SK-N-SH (cell line): ENCODE measurements at regions not wholly inside any gene's neighbourhood (a gene's known extent, or its start where the extent isn't known, plus 50 kb on each side); places are given as distances from the start of the nearest gene placed in this dataset.

Source experiments
- CTCF ChIA-PET: fragments of 300-600, 350-600 bp; formaldehyde crosslinking; extraction: SDS; loops from one replicate; lab custom pipeline; 2021; lab: Yijun Ruan, JAX
- POLR2A ChIA-PET: fragments of 350-600 bp; sonication (Branson Sonifier 250); formaldehyde crosslinking; extraction: SDS; loops from one replicate; lab custom pipeline; 2020; ENCODE audit warnings: antibody characterized with exemption, inconsistent platforms; lab: Yijun Ruan, JAX
- DNase-seq: peaks from one replicate; pipeline ENCODE4 v3.0.0; 2012
- H2AFZ ChIP-seq: fragments of 200-600 bp; sonication (generic); 2 replicates; pipeline ENCODE4 v1.8.1; 2016; ENCODE audit warnings: antibody characterized with exemption, mild to moderate bottlenecking, low read depth
- H3F3A ChIP-seq: fragments of 200-600 bp; sonication (generic); replicated peaks from 2 replicates; pipeline ENCODE3; 2016; ENCODE audit warnings: antibody characterized with exemption, mild to moderate bottlenecking; ENCODE audit not compliant: insufficient read depth
- H3K27ac ChIP-seq, 2 experiments: fragments of 200-500 bp in 1 of 2; fragments of 200-600 bp in 1 of 2; sonication (Bioruptor generic) in 1 of 2; sonication (generic), shearing (Covaris generic) in 1 of 2; 2 replicates each; pipeline versions ENCODE4 v1.5.1 to v1.6.1; 2014 to 2016; ENCODE audit warnings: low read depth in 2 of 2, inconsistent platforms in 1 of 2, low read length in 1 of 2, mild to moderate bottlenecking in 1 of 2, mixed read lengths in 1 of 2
- H3K27me3 ChIP-seq: fragments of 200-600 bp; sonication (generic), shearing (Covaris generic); 2 replicates; pipeline ENCODE4 v1.6.1; 2016; ENCODE audit warnings: mixed run types; ENCODE audit not compliant: insufficient read depth
- H3K36me3 ChIP-seq, 2 experiments: fragments of 200-500 bp in 1 of 2; fragments of 200-600 bp in 1 of 2; sonication (Bioruptor generic) in 1 of 2; sonication (generic) in 1 of 2; replicated peaks in 1 of 2; 2 replicates each; pipeline versions ENCODE3 to v1.5.1; 2014 to 2016; ENCODE audit warnings: low read length in 1 of 2, mild to moderate bottlenecking in 1 of 2; ENCODE audit not compliant: insufficient read depth in 2 of 2, control insufficient read depth in 1 of 2
- H3K4me1 ChIP-seq, 2 experiments: fragments of 200-500 bp in 1 of 2; fragments of 200-600 bp in 1 of 2; sonication (Bioruptor generic) in 1 of 2; sonication (generic), shearing (Covaris generic) in 1 of 2; 2 replicates each; pipeline versions ENCODE4 v1.5.1 to v1.6.1; 2014 to 2016; ENCODE audit warnings: low read depth in 1 of 2, low read length in 1 of 2, mixed run types in 1 of 2; ENCODE audit not compliant: insufficient read depth in 2 of 2, control insufficient read depth in 1 of 2
- H3K4me2 ChIP-seq: fragments of 200-600 bp; sonication (generic), shearing (Covaris generic); 2 replicates; pipeline ENCODE4 v1.6.1; 2017; ENCODE audit warnings: mixed run types
- H3K4me3 ChIP-seq, 2 experiments: fragments of 200-500 bp in 1 of 2; fragments of 200-600 bp in 1 of 2; sonication (Bioruptor generic) in 1 of 2; sonication (generic), shearing (Covaris generic) in 1 of 2; 2 replicates each; pipeline versions ENCODE4 v1.5.1 to v1.8.1; 2014 to 2016; ENCODE audit warnings: low read depth in 2 of 2, inconsistent platforms in 1 of 2, low read length in 1 of 2, mild to moderate bottlenecking in 1 of 2, mixed read lengths in 1 of 2, moderate library complexity in 1 of 2
- H3K79me2 ChIP-seq: fragments of 200-600 bp; sonication (generic); 2 replicates; pipeline ENCODE4 v1.8.1; 2017; ENCODE audit warnings: mild to moderate bottlenecking; ENCODE audit not compliant: insufficient read depth
- H3K9ac ChIP-seq: fragments of 200-600 bp; sonication (generic); 2 replicates; pipeline ENCODE4 v1.6.1; 2017; ENCODE audit warnings: mixed run types
- H3K9me2 ChIP-seq: fragments of 200-600 bp; sonication (generic); 2 replicates; pipeline ENCODE4 v1.6.1; 2017; ENCODE audit warnings: mixed run types
- H3K9me3 ChIP-seq: fragments of 200-600 bp; sonication (generic); 2 replicates; pipeline ENCODE4 v1.6.1; 2017; ENCODE audit warnings: mixed run types, mild to moderate bottlenecking, moderate library complexity
- H4K20me1 ChIP-seq: fragments of 200-600 bp; sonication (generic); 2 replicates; pipeline ENCODE4 v1.6.1; 2017; ENCODE audit warnings: mild to moderate bottlenecking, mixed run types; ENCODE audit not compliant: insufficient read depth
- CHD2 ChIP-seq: fragments of 150-350 bp; IDR thresholded peaks from 2 replicates; pipeline ENCODE4 v1.6.1; 2018; ENCODE audit warnings: low read length; ENCODE audit not compliant: partially characterized antibody
- ELF1 ChIP-seq: IDR thresholded peaks from 2 replicates; pipeline ENCODE4 v1.4.0; 2012
- FOXM1 ChIP-seq: IDR thresholded peaks from 2 replicates; pipeline ENCODE4 v1.4.0; 2012; ENCODE audit warnings: low read depth, mild to moderate bottlenecking
- GATA2 ChIP-seq: sonication (generic); formaldehyde crosslinking; IDR thresholded peaks from 2 replicates; pipeline ENCODE4 v1.5.0; 2020; ENCODE audit warnings: mild to moderate bottlenecking, missing genetic modification reagents
- MXI1 ChIP-seq: IDR thresholded peaks from 2 replicates; pipeline ENCODE4 v1.6.1; 2012; ENCODE audit warnings: mild to moderate bottlenecking, low read depth, low read length, improper control_type of control experiment
- RAD21 ChIP-seq: IDR thresholded peaks from 2 replicates; pipeline ENCODE4 v1.6.1; 2012; ENCODE audit warnings: mild to moderate bottlenecking, low read length
- RFX5 ChIP-seq: IDR thresholded peaks from 2 replicates; pipeline ENCODE4 v1.6.1; 2012; ENCODE audit warnings: mild to moderate bottlenecking, improper control_type of control experiment, low read length
- RXRA ChIP-seq: IDR thresholded peaks from 2 replicates; pipeline ENCODE4 v1.4.0; 2012; ENCODE audit warnings: low read depth, mild to moderate bottlenecking, borderline replicate concordance
- SMC3 ChIP-seq: IDR thresholded peaks from 2 replicates; pipeline ENCODE4 v1.6.1; 2012; ENCODE audit warnings: low read depth, low read length, improper control_type of control experiment
- TCF12 ChIP-seq: IDR thresholded peaks from 2 replicates; pipeline ENCODE4 v1.4.0; 2012
- YY1 ChIP-seq: IDR thresholded peaks from 2 replicates; pipeline ENCODE4 v1.4.0; 2012; ENCODE audit warnings: low read depth, mild to moderate bottlenecking
- WGBS: methylation state at CpG from one replicate; pipeline ENCODE4 v1.1.6; 2017; ENCODE audit warnings: low lambda C conversion rate; 5-methylcytosine and 5-hydroxymethylcytosine counted together
- TF ChIP-seq, protein P1 (sequence below): fragments of 200-600 bp; sonication (generic); IDR thresholded peaks from 2 replicates; pipeline ENCODE4 v1.6.1; 2017; ENCODE audit warnings: antibody characterized with exemption, mild to moderate bottlenecking, moderate library complexity
- TF ChIP-seq, protein P2 (sequence below): fragments of 150-350 bp; IDR thresholded peaks from 2 replicates; pipeline ENCODE4 v1.6.1; 2016; ENCODE audit warnings: mild to moderate bottlenecking, low read depth, low read length
- TF ChIP-seq, protein P3 (sequence below): IDR thresholded peaks from 2 replicates; pipeline ENCODE4 v1.4.0; 2012; ENCODE audit warnings: low read depth, borderline replicate concordance

DNA sequence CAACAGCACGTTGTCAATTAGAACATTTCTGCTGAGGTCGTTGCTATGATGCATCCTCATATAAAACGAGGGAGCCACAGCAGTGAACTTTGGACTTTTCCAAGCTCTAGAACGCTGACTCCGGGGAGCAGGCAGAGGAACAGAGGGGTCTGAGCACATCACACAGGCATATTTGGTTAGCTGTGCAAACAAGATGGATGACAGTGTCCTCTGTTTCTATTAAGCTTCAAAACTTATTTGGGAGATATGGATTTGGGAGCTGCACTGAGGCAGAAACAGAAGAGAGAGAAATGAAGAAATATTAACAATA is 278.0 kb upstream of the TBL1XR1 start:
- 81% methylated on average over 5 of the region's 5 CpGs for WGBS
- Histone ChIP-seq H2AFZ (no peak overlapping the region), H3K36me3 (no peaks in the 10 kb centered on the region)
- TF ChIP-seq, protein P1, sequence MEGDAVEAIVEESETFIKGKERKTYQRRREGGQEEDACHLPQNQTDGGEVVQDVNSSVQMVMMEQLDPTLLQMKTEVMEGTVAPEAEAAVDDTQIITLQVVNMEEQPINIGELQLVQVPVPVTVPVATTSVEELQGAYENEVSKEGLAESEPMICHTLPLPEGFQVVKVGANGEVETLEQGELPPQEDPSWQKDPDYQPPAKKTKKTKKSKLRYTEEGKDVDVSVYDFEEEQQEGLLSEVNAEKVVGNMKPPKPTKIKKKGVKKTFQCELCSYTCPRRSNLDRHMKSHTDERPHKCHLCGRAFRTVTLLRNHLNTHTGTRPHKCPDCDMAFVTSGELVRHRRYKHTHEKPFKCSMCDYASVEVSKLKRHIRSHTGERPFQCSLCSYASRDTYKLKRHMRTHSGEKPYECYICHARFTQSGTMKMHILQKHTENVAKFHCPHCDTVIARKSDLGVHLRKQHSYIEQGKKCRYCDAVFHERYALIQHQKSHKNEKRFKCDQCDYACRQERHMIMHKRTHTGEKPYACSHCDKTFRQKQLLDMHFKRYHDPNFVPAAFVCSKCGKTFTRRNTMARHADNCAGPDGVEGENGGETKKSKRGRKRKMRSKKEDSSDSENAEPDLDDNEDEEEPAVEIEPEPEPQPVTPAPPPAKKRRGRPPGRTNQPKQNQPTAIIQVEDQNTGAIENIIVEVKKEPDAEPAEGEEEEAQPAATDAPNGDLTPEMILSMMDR: no peak
- TF ChIP-seq RXRA (no peak), SMC3 (no peak), YY1 (no peak), FOXM1 (no peak), RFX5 (no peak), ELF1 (no peak), RAD21 (no peak), MXI1 (no peak), CHD2 (no peak)
- TF ChIP-seq, protein P2, sequence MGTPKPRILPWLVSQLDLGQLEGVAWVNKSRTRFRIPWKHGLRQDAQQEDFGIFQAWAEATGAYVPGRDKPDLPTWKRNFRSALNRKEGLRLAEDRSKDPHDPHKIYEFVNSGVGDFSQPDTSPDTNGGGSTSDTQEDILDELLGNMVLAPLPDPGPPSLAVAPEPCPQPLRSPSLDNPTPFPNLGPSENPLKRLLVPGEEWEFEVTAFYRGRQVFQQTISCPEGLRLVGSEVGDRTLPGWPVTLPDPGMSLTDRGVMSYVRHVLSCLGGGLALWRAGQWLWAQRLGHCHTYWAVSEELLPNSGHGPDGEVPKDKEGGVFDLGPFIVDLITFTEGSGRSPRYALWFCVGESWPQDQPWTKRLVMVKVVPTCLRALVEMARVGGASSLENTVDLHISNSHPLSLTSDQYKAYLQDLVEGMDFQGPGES: no peak
- TF ChIP-seq, all 33 proteins: peak for 0
- Histone ChIP-seq H3K79me2 (no peaks in the 10 kb centered on the region), H3K4me1 (peaks cover 3 to 12% of the 10 kb centered on the region in 2 experiments; a peak in 3 of 4 replicates), H3K4me3 (no peak overlapping the region), H3K9ac (no peak overlapping the region), H4K20me1 (no peaks in the 10 kb centered on the region), H3F3A (peaks cover 16% of the 10 kb centered on the region), H3K9me2 (no peaks in the 10 kb centered on the region), H3K9me3 (no peaks in the 10 kb centered on the region), H3K4me2 (no peak overlapping the region), H3K27me3 (no peaks in the 10 kb centered on the region), H3K27ac (no peak overlapping the region)
- ChIA-PET POLR2A (no interaction called here), CTCF (interaction anchor here (1.0 kb wide), 1 partner anchor 10 kb away, joined by 3 read pairs; no protein-coding TSS in a partner anchor)
- DNase-seq: no peak

DNA sequence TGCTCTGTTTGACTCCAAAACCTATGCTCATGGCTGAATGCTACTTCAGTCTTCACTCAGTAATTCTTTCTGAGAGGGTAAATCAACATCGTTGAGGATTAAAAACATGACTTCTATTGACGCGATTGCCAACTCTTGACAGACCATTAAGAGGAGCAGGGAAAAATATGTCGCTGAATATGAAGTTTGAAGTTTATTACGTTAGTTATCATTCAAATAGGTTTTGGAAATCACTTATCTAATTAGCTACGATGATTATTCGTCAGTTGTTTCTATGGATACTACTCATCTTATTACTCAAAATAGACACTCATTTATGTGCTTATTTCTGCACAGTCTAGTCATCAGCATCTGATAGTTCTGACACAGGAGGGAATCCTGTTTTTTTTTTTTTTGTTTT is 279.2 kb upstream of the TBL1XR1 start:
- Histone ChIP-seq H3K79me2 (no peaks in the 10 kb centered on the region), H3K4me2 (no peak overlapping the region), H3K27me3 (no peaks in the 10 kb centered on the region), H2AFZ (no peak overlapping the region), H3K36me3 (no peaks in the 10 kb centered on the region), H3K4me1 (peaks cover 3 to 12% of the 10 kb centered on the region in 2 experiments; a peak in 3 of 4 replicates), H3K9ac (no peak overlapping the region), H3K9me3 (no peaks in the 10 kb centered on the region), H4K20me1 (no peaks in the 10 kb centered on the region), H3F3A (peaks cover 16% of the 10 kb centered on the region), H3K4me3 (no peak overlapping the region), H3K9me2 (no peaks in the 10 kb centered on the region)
- DNase-seq: no peak
- ChIA-PET POLR2A (interaction anchor here (0.7 kb wide), 1 partner anchor 22 kb away, joined by 6 read pairs; no protein-coding TSS in a partner anchor), CTCF (no interaction called here)
- WGBS: 96% methylated on average over 7 of the region's 7 CpGs
- TF ChIP-seq TCF12 (no peak), ELF1 (no peak), FOXM1 (no peak), SMC3 (no peak), GATA2 (no peak)
- TF ChIP-seq, protein P3, sequence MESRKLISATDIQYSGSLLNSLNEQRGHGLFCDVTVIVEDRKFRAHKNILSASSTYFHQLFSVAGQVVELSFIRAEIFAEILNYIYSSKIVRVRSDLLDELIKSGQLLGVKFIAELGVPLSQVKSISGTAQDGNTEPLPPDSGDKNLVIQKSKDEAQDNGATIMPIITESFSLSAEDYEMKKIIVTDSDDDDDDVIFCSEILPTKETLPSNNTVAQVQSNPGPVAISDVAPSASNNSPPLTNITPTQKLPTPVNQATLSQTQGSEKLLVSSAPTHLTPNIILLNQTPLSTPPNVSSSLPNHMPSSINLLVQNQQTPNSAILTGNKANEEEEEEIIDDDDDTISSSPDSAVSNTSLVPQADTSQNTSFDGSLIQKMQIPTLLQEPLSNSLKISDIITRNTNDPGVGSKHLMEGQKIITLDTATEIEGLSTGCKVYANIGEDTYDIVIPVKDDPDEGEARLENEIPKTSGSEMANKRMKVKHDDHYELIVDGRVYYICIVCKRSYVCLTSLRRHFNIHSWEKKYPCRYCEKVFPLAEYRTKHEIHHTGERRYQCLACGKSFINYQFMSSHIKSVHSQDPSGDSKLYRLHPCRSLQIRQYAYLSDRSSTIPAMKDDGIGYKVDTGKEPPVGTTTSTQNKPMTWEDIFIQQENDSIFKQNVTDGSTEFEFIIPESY: no peak
- TF ChIP-seq, all 33 proteins: peak for 0
- H3K27ac ChIP-seq: no peak overlapping the region
